ENCODE measurements at regions not wholly inside any gene's neighbourhood (a gene's known extent, or its start where the extent isn't known, plus 50 kb on each side); places are given as distances from the start of the nearest gene placed in this dataset.

DNA sequence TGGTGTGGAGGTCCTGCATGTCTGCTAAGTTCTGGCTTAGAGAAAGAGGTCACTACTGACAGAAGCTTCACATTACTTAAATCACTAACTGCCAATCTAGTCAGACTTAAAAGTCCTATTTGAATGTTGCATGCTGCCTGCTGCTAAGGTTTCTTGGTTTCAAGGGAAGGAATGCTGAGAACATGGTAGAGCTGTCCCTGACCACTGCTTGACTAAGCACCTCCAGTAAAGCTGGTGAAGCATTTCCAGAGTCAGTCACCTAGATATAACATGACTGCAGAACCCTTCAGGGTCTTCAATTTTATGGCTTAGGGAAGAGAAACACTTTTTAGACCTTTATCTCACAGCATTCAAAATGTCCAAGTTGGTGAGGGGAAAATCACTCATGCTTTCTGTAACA lies 2178.3 kb upstream of the PIK3C3 start:
- no peaks in the 10 kb centered on the region for H3K27me3 ChIP-seq
- H3K4me1 ChIP-seq: no peaks in the 10 kb centered on the region
- H3K36me3 ChIP-seq: no peaks in the 10 kb centered on the region
- peaks cover 0 to 3% (median 0%) of the 10 kb centered on the region in 4 donors for H3K9me3 ChIP-seq
- no peak overlapping the region for H3K4me3 ChIP-seq
- TF ChIP-seq EP300 (IDR thresholded peaks at IDR 0.05) (no peak), POLR2A (IDR thresholded peaks at IDR 0.05) (no peak), POLR2AphosphoS5 (IDR thresholded peaks at IDR 0.05) (no peak)
- TF ChIP-seq, protein P1, sequence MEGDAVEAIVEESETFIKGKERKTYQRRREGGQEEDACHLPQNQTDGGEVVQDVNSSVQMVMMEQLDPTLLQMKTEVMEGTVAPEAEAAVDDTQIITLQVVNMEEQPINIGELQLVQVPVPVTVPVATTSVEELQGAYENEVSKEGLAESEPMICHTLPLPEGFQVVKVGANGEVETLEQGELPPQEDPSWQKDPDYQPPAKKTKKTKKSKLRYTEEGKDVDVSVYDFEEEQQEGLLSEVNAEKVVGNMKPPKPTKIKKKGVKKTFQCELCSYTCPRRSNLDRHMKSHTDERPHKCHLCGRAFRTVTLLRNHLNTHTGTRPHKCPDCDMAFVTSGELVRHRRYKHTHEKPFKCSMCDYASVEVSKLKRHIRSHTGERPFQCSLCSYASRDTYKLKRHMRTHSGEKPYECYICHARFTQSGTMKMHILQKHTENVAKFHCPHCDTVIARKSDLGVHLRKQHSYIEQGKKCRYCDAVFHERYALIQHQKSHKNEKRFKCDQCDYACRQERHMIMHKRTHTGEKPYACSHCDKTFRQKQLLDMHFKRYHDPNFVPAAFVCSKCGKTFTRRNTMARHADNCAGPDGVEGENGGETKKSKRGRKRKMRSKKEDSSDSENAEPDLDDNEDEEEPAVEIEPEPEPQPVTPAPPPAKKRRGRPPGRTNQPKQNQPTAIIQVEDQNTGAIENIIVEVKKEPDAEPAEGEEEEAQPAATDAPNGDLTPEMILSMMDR (IDR thresholded peaks at IDR 0.05): no peak
- no peak for DNase-seq
- H3K27ac ChIP-seq: no peak overlapping the region
- intact Hi-C loops (cut with DNase I): no loop called here

DNA sequence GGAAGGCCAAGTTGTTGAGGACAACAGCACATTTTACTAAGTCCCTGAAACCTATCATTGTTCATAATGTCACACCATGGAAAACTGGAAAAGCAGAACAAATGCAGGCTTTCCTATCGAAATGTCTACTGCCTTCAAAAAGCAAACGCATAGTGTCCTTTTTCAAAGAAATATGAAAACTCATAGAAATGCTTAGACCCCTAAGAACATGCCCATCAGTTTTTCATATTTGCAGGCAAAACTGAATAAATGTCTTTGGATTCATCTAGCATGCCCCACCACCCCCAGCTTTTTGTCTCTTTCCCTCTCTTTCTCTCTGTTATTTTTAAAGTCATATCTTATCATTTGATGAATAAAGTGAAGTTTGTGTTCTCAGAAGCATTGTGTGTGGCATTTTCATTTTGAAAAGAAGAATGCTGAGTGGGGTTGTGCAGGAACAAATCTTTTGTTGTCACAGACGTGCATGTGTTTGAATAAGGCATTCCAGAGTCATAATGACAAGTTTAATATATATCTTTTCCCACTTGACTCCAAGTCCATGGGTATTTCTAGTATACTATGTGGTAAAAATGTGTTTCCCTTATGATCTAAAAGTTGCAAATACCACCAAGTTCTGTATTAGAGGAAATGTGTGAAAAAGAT lies 2180.0 kb upstream of the PIK3C3 start:
- WGBS, 2 donors: 65 to 80% methylated on average over 3 of the region's 3 CpGs
- no peaks in the 10 kb centered on the region for H3K27me3 ChIP-seq

DNA sequence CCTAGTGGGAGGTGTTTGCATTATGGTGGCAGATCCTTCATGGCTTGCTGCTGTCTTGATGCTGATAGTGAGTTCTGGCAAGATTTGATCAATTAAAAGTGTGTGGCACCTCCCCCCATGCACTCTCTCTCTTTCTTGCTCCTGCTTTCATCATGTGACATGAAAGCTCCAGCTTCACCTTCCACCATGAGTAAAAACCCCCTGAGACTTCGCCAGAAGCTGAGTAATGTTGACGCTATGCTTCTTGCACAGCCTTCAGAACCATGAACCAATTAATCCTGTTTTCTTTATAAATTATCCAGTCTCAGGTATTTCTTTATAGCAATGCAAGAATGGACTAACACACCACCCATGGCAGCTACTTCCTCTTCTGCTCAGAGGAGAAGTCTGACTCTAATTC lies 2181.4 kb upstream of the PIK3C3 start:
- no peak for DNase-seq
- H3K4me1 ChIP-seq: no peaks in the 10 kb centered on the region
- no peak overlapping the region for H3K4me3 ChIP-seq
- TF ChIP-seq POLR2AphosphoS5 (IDR thresholded peaks at IDR 0.05): no peak
- TF ChIP-seq EP300 (IDR thresholded peaks at IDR 0.05): no peak
- no peak for TF ChIP-seq POLR2A (IDR thresholded peaks at IDR 0.05)
- TF ChIP-seq, protein P1 (IDR thresholded peaks at IDR 0.05): no peak
- 93 to 97% methylated on average over 2 of the region's 2 CpGs for WGBS, 2 donors
- no peaks in the 10 kb centered on the region for H3K9me3 ChIP-seq
- no peaks in the 10 kb centered on the region for H3K36me3 ChIP-seq
- H3K27me3 ChIP-seq: no peaks in the 10 kb centered on the region
- no peak overlapping the region for H3K27ac ChIP-seq
- intact Hi-C loops (cut with DNase I): no loop called here

More for the DNA sequence above, 2180.0 kb upstream of the PIK3C3 start:
- no peak for DNase-seq
- Histone ChIP-seq H3K4me3 (no peak overlapping the region), H3K36me3 (no peaks in the 10 kb centered on the region), H3K27ac (no peak overlapping the region), H3K9me3 (peaks cover 0 to 3% (median 0%) of the 10 kb centered on the region in 4 donors), H3K4me1 (no peaks in the 10 kb centered on the region)
- intact Hi-C loops (cut with DNase I): no loop called here
- TF ChIP-seq, protein P1 (IDR thresholded peaks at IDR 0.05): no peak
- TF ChIP-seq EP300 (IDR thresholded peaks at IDR 0.05) (no peak), POLR2A (IDR thresholded peaks at IDR 0.05) (no peak), POLR2AphosphoS5 (IDR thresholded peaks at IDR 0.05) (no peak)

DNA sequence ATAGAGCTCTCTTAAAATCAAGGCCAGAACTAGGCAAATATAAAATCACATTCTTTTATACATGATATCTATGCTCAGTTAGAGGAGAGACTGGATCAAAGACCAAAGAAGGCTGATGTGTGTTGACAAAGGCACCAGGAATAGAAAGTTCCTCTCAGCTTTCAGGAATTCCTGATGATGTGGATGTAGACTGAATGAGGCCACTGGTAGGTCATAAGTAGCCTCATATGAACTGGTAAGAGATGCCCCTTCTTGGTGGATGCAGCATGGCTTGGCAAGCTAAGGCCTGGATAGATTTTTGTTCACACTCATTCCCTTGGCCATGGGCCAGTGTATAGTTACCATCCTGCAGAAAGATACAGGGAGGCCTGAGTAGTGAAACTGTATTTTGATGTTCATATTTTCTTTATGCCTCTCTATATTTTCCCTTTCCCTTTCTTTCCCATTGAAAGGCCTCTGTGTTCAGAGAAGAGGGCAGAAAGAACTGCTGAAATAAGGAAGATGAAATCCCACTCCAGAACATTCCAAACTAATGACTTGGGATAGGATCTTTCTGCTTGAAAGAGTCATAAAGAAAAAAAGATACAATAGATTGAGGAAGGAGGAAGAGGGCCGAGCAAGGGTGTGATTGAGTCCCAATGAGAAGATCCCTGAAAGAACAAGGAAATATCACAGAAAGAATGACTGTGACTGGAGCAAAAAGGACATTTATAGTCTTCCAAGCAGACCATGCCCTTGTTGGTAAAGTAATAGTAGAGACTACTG lies 2182.7 kb upstream of the PIK3C3 start:
- Histone ChIP-seq H3K9me3 (no peaks in the 10 kb centered on the region), H3K4me3 (no peak overlapping the region), H3K36me3 (no peaks in the 10 kb centered on the region), H3K27me3 (no peaks in the 10 kb centered on the region), H3K4me1 (no peaks in the 10 kb centered on the region), H3K27ac (no peak overlapping the region)
- intact Hi-C loops (cut with DNase I): no loop called here
- TF ChIP-seq EP300 (IDR thresholded peaks at IDR 0.05) (no peak), POLR2AphosphoS5 (IDR thresholded peaks at IDR 0.05) (no peak), POLR2A (IDR thresholded peaks at IDR 0.05) (no peak)
- TF ChIP-seq, protein P1 (IDR thresholded peaks at IDR 0.05): no peak
- no peak for DNase-seq
- 39 to 76% methylated on average over 1 of the region's 1 CpG for WGBS, 2 donors

Measured in sigmoid colon (tissue), 6 donors.